Nephron progenitor cell (in vitro differentiated cells): ENCODE measurements at regions not wholly inside any gene's neighbourhood (a gene's known extent, or its start where the extent isn't known, plus 50 kb on each side); places are given as distances from the start of the nearest gene placed in this dataset.
"Not testable (repeated sequence)": the region's sequence is repeated elsewhere in the genome, so short reads cannot be mapped to it uniquely, and the experiment has no call there.

Experiments used
- DNase-seq: peaks from one replicate; pipeline ENCODE4 v3.0.0; 2021
- H3K27ac Mint-ChIP-seq: 2 replicates; pipeline ENCODE4 v1.8.0; 2021; ENCODE audit warnings: mild to moderate bottlenecking, moderate library complexity, mixed read lengths
- H3K27me3 Mint-ChIP-seq: 2 replicates; pipeline ENCODE4 v1.8.0; 2021; ENCODE audit warnings: mild to moderate bottlenecking, low read depth, mixed read lengths; ENCODE audit not compliant: poor library complexity
- H3K36me3 Mint-ChIP-seq: 2 replicates; pipeline ENCODE4 v1.8.0; 2021; ENCODE audit warnings: low read depth, mixed read lengths
- H3K4me1 Mint-ChIP-seq: 2 replicates; pipeline ENCODE4 v1.8.0; 2021; ENCODE audit warnings: mixed read lengths
- H3K4me3 Mint-ChIP-seq: 2 replicates; pipeline ENCODE4 v1.8.0; 2021; ENCODE audit warnings: mild to moderate bottlenecking, moderate library complexity, mixed read lengths
- H3K9me3 Mint-ChIP-seq: 2 replicates; pipeline ENCODE4 v1.8.0; 2021; ENCODE audit warnings: mild to moderate bottlenecking, moderate library complexity, mixed read lengths
- TF ChIP-seq, protein P1 (sequence below): fragments of 200-600 bp; sonication (generic); IDR thresholded peaks from 2 replicates; pipeline ENCODE4 v1.5.0; 2021; ENCODE audit warnings: antibody characterized with exemption

GRCh38 chr5:17846496-17846895 lies 212.2 kb downstream of the TAF11L14 start:
- no peaks in the 10 kb centered on the region for H3K36me3 Mint-ChIP-seq
- H3K27ac Mint-ChIP-seq, result no peak overlapping the region
- no peak overlapping the region for H3K4me3 Mint-ChIP-seq
- DNase-seq, result no peak
- peaks cover 6% of the 10 kb centered on the region for H3K9me3 Mint-ChIP-seq
- no peaks in the 10 kb centered on the region for H3K4me1 Mint-ChIP-seq
- TF ChIP-seq, protein P1, sequence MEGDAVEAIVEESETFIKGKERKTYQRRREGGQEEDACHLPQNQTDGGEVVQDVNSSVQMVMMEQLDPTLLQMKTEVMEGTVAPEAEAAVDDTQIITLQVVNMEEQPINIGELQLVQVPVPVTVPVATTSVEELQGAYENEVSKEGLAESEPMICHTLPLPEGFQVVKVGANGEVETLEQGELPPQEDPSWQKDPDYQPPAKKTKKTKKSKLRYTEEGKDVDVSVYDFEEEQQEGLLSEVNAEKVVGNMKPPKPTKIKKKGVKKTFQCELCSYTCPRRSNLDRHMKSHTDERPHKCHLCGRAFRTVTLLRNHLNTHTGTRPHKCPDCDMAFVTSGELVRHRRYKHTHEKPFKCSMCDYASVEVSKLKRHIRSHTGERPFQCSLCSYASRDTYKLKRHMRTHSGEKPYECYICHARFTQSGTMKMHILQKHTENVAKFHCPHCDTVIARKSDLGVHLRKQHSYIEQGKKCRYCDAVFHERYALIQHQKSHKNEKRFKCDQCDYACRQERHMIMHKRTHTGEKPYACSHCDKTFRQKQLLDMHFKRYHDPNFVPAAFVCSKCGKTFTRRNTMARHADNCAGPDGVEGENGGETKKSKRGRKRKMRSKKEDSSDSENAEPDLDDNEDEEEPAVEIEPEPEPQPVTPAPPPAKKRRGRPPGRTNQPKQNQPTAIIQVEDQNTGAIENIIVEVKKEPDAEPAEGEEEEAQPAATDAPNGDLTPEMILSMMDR, result no peak
- no peaks in the 10 kb centered on the region for H3K27me3 Mint-ChIP-seq

- H3K27me3 Mint-ChIP-seq, result no peaks in the 10 kb centered on the region
- TF ChIP-seq, protein P1, result no peak
- no peaks in the 10 kb centered on the region for H3K9me3 Mint-ChIP-seq
- DNase-seq, result no peak
- H3K4me3 Mint-ChIP-seq, result no peak overlapping the region
- H3K4me1 Mint-ChIP-seq, result no peaks in the 10 kb centered on the region
- H3K27ac Mint-ChIP-seq, result no peak overlapping the region
- no peaks in the 10 kb centered on the region for H3K36me3 Mint-ChIP-seq
Observed at GRCh38 chr5:17847286-17847685, 213.0 kb downstream of the TAF11L14 start.

DNA sequence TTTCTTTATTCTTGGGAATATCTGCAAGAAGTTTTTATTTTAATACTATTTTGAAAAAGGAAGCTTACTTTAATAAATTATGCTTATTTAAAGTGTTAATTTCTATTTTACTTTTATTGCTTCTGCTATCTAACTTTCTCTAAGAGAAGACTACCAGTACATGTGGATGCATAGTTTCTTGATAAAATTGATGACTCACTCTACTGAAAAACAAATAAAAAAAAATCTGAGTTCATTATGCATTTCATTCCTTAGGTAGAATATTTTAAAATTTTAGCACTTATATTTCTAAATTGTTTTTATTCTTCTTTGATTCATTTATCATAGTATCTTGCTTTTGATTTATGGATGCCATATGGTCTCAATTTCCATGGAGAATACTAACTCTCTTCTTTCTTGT lies 217.9 kb downstream of the TAF11L14 start:
- Mint-ChIP-seq H3K27ac (no peak overlapping the region), H3K36me3 (no peaks in the 10 kb centered on the region), H3K9me3 (no peaks in the 10 kb centered on the region), H3K4me1 (no peaks in the 10 kb centered on the region), H3K4me3 (no peak overlapping the region), H3K27me3 (no peaks in the 10 kb centered on the region)
- TF ChIP-seq, protein P1, result no peak
- no peak for DNase-seq

- H3K4me1 Mint-ChIP-seq, result no peaks in the 10 kb centered on the region
- no peak overlapping the region for H3K27ac Mint-ChIP-seq
- TF ChIP-seq, protein P1, result no peak
- H3K36me3 Mint-ChIP-seq, result no peaks in the 10 kb centered on the region
- DNase-seq, result no peak
- no peaks in the 10 kb centered on the region for H3K9me3 Mint-ChIP-seq
- no peak overlapping the region for H3K4me3 Mint-ChIP-seq
- H3K27me3 Mint-ChIP-seq, result peaks cover 3% of the 10 kb centered on the region
Observed at GRCh38 chr5:17852740-17853139, 218.5 kb downstream of the TAF11L14 start.

DNA sequence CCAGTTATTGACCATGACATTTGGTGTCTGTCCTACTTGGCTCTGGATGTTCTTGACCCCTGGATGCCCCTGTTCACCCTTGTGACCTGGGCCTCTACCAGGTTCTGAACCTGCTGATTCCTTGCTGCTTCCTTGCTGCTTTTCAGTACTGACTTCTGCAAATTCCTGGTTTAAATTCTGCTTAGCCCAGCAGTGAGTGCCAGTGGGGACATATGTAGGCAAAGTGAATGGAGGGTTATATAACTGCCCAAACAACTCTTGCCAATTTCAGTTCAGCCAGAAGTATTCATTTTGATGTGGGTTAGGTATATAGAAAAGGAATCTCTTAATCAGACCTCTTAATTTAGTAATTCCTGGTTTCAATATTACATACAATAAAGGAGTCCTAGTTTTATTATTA lies 220.6 kb downstream of the TAF11L14 start:
- Mint-ChIP-seq H3K4me1 (no peaks in the 10 kb centered on the region), H3K9me3 (no peaks in the 10 kb centered on the region), H3K27ac (no peak overlapping the region), H3K4me3 (no peak overlapping the region), H3K36me3 (no peaks in the 10 kb centered on the region), H3K27me3 (peaks cover 3% of the 10 kb centered on the region)
- TF ChIP-seq, protein P1, result no peak
- DNase-seq, result no peak

- no peak for DNase-seq
- Mint-ChIP-seq H3K36me3 (no peaks in the 10 kb centered on the region), H3K4me1 (no peaks in the 10 kb centered on the region), H3K9me3 (peaks cover 11% of the 10 kb centered on the region), H3K27ac (no peak overlapping the region), H3K4me3 (no peak overlapping the region), H3K27me3 (peaks cover 3% of the 10 kb centered on the region)
- TF ChIP-seq, protein P1, result no peak
Observed at GRCh38 chr5:17860660-17861315, 226.5 kb downstream of the TAF11L14 start.

DNA sequence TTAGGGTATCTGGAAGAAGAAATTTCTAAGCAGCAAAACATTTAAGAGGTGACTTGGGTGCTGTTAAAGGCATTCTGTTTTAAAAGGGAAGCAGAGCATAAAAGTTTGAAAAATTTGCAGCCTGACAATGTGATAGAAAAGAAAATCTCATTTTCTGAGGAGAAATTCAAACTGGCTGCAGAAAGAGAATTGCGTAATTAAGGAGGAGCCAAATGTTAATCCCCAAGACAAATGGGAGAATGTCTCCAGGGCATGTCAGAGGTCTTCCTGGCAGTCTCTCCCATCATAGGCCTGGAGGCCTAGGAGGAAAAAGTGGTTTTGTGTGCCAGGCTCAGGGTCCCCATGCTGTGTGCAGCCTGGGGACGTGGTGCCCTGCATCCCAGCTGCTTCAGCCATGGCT lies 230.6 kb downstream of the TAF11L14 start:
- H3K9me3 Mint-ChIP-seq, result peaks cover 18% of the 10 kb centered on the region
- DNase-seq, H3K27me3 Mint-ChIP-seq, H3K4me1 Mint-ChIP-seq, H3K4me3 Mint-ChIP-seq, H3K36me3 Mint-ChIP-seq, H3K27ac Mint-ChIP-seq: not testable (repeated sequence)

DNA sequence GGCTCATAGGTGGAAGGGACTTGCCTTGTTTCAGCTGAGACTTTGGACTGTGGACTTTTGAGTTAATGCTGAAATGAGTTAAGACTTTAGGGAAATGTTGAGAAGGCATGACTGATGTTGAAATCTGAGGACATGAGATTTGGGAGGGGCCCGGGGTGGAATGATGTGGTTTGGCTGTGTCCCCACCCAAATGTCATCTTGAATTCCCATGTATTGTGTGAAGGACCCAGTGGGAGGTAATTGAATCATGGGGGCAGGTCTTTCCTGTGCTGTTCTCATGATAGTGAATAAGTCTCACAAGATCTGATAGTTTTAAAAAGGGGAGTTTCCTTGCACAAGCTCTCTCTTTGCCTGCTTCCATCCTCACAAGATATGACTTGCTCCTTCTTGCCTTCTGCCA lies 231.7 kb downstream of the TAF11L14 start:
- H3K27ac Mint-ChIP-seq, H3K4me3 Mint-ChIP-seq: not testable (repeated sequence)
- peaks cover 18% of the 10 kb centered on the region for H3K9me3 Mint-ChIP-seq

More for the DNA sequence above, 231.7 kb downstream of the TAF11L14 start:
- not testable (repeated sequence) for DNase-seq, H3K4me1 Mint-ChIP-seq, H3K36me3 Mint-ChIP-seq, H3K27me3 Mint-ChIP-seq
